Activated naive CD4-positive, alpha-beta T cell treated with anti-CD3 and anti-CD28 coated beads, Interleukin-2, amount 50 U/mL, for 24 hours (primary cell): ENCODE measurements at regions not wholly inside any gene's neighbourhood (a gene's known extent, or its start where the extent isn't known, plus 50 kb on each side); places are given as distances from the start of the nearest gene placed in this dataset.
"Not testable (repeated sequence)": the region's sequence is repeated elsewhere in the genome, so short reads cannot be mapped to it uniquely, and the experiment has no call there.

Source experiments
- H3K27ac Mint-ChIP-seq: one replicate; pipeline ENCODE4 v1.8.0; 2021; ENCODE audit warnings: mild to moderate bottlenecking, mixed read lengths
- H3K27me3 Mint-ChIP-seq: one replicate; pipeline ENCODE4 v1.8.0; 2021; ENCODE audit warnings: mixed read lengths
- H3K36me3 Mint-ChIP-seq: one replicate; pipeline ENCODE4 v1.8.0; 2021; ENCODE audit warnings: mixed read lengths
- H3K4me1 Mint-ChIP-seq: one replicate; pipeline ENCODE4 v1.8.0; 2021; ENCODE audit warnings: mixed read lengths
- H3K4me3 Mint-ChIP-seq: one replicate; pipeline ENCODE4 v1.8.0; 2021; ENCODE audit warnings: mild to moderate bottlenecking, mixed read lengths
- H3K9me3 Mint-ChIP-seq: one replicate; pipeline ENCODE4 v1.8.0; 2021; ENCODE audit warnings: mixed read lengths

- not testable (repeated sequence) for H3K27ac Mint-ChIP-seq, H3K4me1 Mint-ChIP-seq, H3K4me3 Mint-ChIP-seq, H3K27me3 Mint-ChIP-seq, H3K9me3 Mint-ChIP-seq, H3K36me3 Mint-ChIP-seq
Observed at GRCh38 chr15:30801140-30801895, 102.4 kb upstream of the FAN1 start.

GRCh38 chr15:30802001-30802400 is 101.7 kb upstream of the FAN1 start:
- not testable (repeated sequence) for H3K27ac Mint-ChIP-seq, H3K9me3 Mint-ChIP-seq, H3K4me3 Mint-ChIP-seq, H3K27me3 Mint-ChIP-seq, H3K36me3 Mint-ChIP-seq, H3K4me1 Mint-ChIP-seq

DNA sequence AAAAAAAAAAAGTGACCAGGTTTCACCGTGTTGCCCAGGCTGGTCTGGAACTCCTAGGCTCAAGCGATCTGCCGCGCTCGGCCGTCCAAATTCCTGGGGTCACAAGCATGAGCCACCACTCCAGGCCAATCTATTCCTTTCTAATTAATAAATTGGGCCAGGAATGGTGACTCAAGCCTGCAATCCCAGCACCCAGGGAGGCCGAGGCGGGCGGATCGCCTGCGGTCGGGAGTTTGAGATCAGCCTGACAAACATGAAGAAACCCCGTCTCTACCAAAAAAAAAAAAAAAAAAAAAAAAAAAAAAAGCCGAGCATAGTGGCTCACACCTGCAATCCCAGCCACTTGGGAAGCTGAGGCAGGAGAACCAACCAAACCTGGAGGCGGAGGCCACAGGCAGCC is 100.0 kb upstream of the FAN1 start:
- H3K27ac Mint-ChIP-seq, H3K27me3 Mint-ChIP-seq, H3K9me3 Mint-ChIP-seq, H3K36me3 Mint-ChIP-seq, H3K4me1 Mint-ChIP-seq, H3K4me3 Mint-ChIP-seq: not testable (repeated sequence)

GRCh38 chr15:30816430-30816829 is 87.3 kb upstream of the FAN1 start:
- Mint-ChIP-seq H3K9me3 (no peaks in the 10 kb centered on the region), H3K4me3 (peak overlapping the region; percentile 51), H3K27me3 (no peaks in the 10 kb centered on the region), H3K27ac (no peak overlapping the region), H3K4me1 (no peaks in the 10 kb centered on the region), H3K36me3 (peaks cover 2% of the 10 kb centered on the region)

GRCh38 chr15:30823068-30823813 is 80.5 kb upstream of the FAN1 start:
- peak overlapping the region; percentile 97 for H3K27ac Mint-ChIP-seq
- not testable (repeated sequence) for H3K9me3 Mint-ChIP-seq, H3K36me3 Mint-ChIP-seq, H3K27me3 Mint-ChIP-seq
- peaks cover 12% of the 10 kb centered on the region for H3K4me1 Mint-ChIP-seq
- peak overlapping the region; percentile 98 for H3K4me3 Mint-ChIP-seq

DNA sequence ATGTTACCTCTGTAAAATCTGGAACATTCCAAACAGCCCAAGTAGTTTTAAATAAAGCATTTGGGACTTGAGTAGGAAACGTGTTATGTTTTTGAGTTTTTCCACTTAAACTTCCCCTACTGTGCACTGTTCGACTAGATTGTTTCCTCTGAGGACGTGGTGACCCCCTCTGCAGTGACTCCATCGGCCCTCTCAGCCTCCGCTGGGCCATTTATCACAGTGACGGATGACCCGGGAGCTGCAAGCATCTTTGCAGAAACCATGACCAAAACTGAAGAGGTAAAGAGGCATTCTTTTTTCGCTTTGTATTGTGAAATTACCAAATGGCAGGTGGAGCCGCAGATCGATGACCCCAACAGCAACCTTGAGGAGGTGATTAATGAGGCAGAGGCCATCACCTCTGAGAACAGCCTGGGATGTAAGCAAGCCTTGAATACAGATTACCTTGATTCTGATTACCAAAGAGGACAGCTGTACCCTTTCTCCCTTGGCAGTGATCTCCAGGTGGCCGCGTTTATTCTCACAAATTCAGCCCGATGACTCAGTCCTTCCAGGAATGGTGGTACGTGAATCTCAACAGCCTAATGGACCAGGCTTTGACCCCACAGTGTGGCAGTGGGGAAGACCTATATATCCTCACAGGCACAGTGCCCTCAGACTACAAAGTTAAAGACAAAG is 79.1 kb upstream of the FAN1 start:
- Mint-ChIP-seq H3K36me3 (peaks cover 1% of the 10 kb centered on the region), H3K27ac (peak overlapping the region; percentile 82), H3K4me1 (peaks cover 18% of the 10 kb centered on the region), H3K4me3 (peak overlapping the region; percentile 44), H3K27me3 (no peaks in the 10 kb centered on the region), H3K9me3 (no peaks in the 10 kb centered on the region)

DNA sequence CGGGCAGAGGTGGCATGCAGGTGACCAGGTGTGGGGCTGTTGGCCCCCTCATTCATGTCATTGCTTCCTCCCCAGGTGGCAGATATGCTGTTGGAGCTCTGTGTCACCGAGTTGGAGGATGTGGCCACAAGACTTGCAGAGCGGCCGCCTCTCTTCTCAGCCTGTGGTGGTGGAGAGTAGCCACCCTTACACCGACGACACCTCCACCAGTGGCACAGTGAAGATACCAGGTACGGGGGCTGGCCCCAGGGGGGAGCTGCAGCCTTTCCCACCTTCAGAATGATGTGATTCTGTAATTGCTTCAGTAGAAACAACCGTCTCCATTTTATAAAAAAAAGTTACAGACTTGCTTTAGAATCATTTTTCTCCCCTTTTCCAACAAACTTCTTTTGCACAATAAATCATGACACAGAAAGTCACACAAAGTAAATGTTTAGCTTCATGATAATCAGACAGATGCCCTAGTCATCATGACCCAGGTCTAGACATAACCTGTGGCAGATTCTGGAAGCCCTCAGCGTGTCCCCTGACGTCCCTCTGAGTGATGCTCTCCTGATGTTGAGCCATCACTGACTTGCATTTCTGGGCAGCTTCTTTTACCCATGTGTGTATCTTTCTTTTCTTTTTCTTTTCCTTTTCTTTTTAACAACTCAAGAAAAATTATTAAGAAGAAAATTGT is 76.0 kb upstream of the FAN1 start:
- Mint-ChIP-seq H3K27ac (no peak overlapping the region), H3K4me1 (peaks cover 29% of the 10 kb centered on the region), H3K36me3 (peaks cover 1% of the 10 kb centered on the region), H3K27me3 (no peaks in the 10 kb centered on the region), H3K4me3 (no peak overlapping the region), H3K9me3 (no peaks in the 10 kb centered on the region)

- not testable (repeated sequence) for H3K27me3 Mint-ChIP-seq, H3K4me3 Mint-ChIP-seq, H3K36me3 Mint-ChIP-seq, H3K9me3 Mint-ChIP-seq, H3K27ac Mint-ChIP-seq
- peaks cover 34% of the 10 kb centered on the region for H3K4me1 Mint-ChIP-seq
Observed at GRCh38 chr15:30828304-30828639, 75.4 kb upstream of the FAN1 start.

GRCh38 chr15:30830961-30831360 is 72.8 kb upstream of the FAN1 start:
- Mint-ChIP-seq H3K27me3 (no peaks in the 10 kb centered on the region), H3K4me3 (no peak overlapping the region), H3K4me1 (peaks cover 38% of the 10 kb centered on the region), H3K9me3 (no peaks in the 10 kb centered on the region), H3K36me3 (peaks cover 1% of the 10 kb centered on the region), H3K27ac (no peak overlapping the region)

DNA sequence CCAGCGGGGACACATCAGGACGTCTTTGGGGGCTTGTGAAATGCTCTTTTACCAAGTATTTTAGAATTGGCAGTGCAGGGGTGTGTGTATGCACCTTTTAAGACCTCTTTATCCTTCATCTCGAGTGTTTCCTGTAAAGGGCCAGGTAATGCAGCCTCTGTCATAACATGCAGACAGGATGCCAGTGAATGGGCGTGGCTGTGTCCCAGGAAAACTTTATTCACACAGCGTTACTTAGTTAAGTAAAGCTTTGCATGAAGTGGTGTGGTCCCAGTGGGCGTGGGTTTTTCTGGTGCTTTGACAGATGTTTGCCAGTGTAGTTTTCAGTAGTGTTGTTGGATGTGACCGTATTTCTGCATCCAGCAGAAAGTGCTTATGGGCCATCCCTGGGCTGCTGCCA is 70.3 kb upstream of the FAN1 start:
- H3K27me3 Mint-ChIP-seq, H3K36me3 Mint-ChIP-seq, H3K27ac Mint-ChIP-seq, H3K9me3 Mint-ChIP-seq, H3K4me3 Mint-ChIP-seq: not testable (repeated sequence)
- H3K4me1 Mint-ChIP-seq, result peaks cover 30% of the 10 kb centered on the region

DNA sequence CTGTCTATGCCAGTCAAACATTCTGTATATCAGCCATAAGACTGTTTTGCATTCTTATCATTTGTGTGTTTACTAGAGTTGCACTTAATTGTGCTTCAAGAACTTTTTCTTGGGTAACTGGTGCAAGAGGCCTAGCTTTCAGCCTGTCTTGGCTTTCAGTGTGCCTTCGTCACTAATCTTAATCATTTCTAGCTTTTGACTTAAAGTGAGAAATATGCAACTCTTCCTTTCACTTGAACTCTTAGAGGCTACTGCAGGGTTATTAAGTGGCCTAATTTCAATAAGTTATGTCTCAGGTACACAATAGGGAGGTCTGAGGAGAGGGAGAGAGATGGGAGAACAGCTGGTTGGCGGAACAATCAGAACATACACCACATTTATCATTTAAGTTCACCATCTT is 62.1 kb upstream of the FAN1 start:
- not testable (repeated sequence) for H3K27me3 Mint-ChIP-seq, H3K4me3 Mint-ChIP-seq, H3K9me3 Mint-ChIP-seq, H3K36me3 Mint-ChIP-seq
- peak overlapping the region; percentile 30 for H3K27ac Mint-ChIP-seq
- peaks cover 50% of the 10 kb centered on the region for H3K4me1 Mint-ChIP-seq

- not testable (repeated sequence) for H3K4me3 Mint-ChIP-seq, H3K36me3 Mint-ChIP-seq, H3K9me3 Mint-ChIP-seq, H3K27me3 Mint-ChIP-seq
- Mint-ChIP-seq H3K4me1 (peaks cover 51% of the 10 kb centered on the region), H3K27ac (peak overlapping the region; percentile 39)
Observed at GRCh38 chr15:30842798-30843472, 60.8 kb upstream of the FAN1 start.

GRCh38 chr15:30845536-30845935 is 58.2 kb upstream of the FAN1 start:
- Mint-ChIP-seq H3K4me1 (peaks cover 51% of the 10 kb centered on the region), H3K27ac (peak overlapping the region; percentile 33)
- not testable (repeated sequence) for H3K27me3 Mint-ChIP-seq, H3K4me3 Mint-ChIP-seq, H3K9me3 Mint-ChIP-seq, H3K36me3 Mint-ChIP-seq
